HepG2 (cell line): ENCODE measurements at regions not wholly inside any gene's neighbourhood (a gene's known extent, or its start where the extent isn't known, plus 50 kb on each side); places are given as distances from the start of the nearest gene placed in this dataset.

Source experiments
- ATAC-seq: fragments of 200-7000 bp; cut with Tn5 transposase; 3 replicates; pipeline ENCODE4 v1.9.1; 2020; ENCODE audit warnings: mild to moderate bottlenecking, moderate library complexity
- BruUV-seq: library from RNA; stranded (reverse); fragments of 400-500 nt; replicated peaks from 2 replicates; lab custom pipeline; 2021; lab: Mats Ljungman, UMichigan
- CTCF ChIA-PET: fragments of 300-600 bp; formaldehyde crosslinking; extraction: SDS; loops from one replicate; lab custom pipeline; 2021; ENCODE audit warnings: low total read pairs, inconsistent platforms, low intra/inter-chr PET ratio; lab: Yijun Ruan, JAX
- POLR2A ChIA-PET: fragments of 350-600 bp; sonication (Branson Sonifier 250); formaldehyde crosslinking; loops from one replicate; lab custom pipeline; 2020; ENCODE audit warnings: antibody characterized with exemption, inconsistent platforms; lab: Yijun Ruan, JAX
- DNase-seq: peaks from one replicate; pipeline ENCODE4 v3.0.0-alpha.2; 2015; ENCODE audit warnings: low spot score
- FAIRE-seq: peaks from 3 replicates; lab custom pipeline; 2011; peaks lifted over from hg19 to GRCh38; lab: Jason Lieb, UNC
- H2AFZ ChIP-seq: one replicate; pipeline ENCODE4 v1.6.1; 2011; ENCODE audit warnings: low read length, inconsistent platforms
- H3K27ac ChIP-seq: fragments of 300-600 bp; 3 replicates; pipeline ENCODE4 v1.8.0; 2011; ENCODE audit warnings: mixed run types, mild to moderate bottlenecking, mixed read lengths, low read length, inconsistent platforms; ENCODE audit not compliant: insufficient read depth; ENCODE audit errors: extremely low read length
- H3K27me3 ChIP-seq, 2 experiments: fragments of 200-600 bp in 1 of 2; 2 replicates in 1 of 2; 3 replicates in 1 of 2; pipeline versions ENCODE4 v1.6.0 to v1.8.0; 2011; ENCODE audit warnings: low read length in 2 of 2, mild to moderate bottlenecking in 2 of 2, moderate library complexity in 2 of 2, inconsistent platforms in 1 of 2; ENCODE audit not compliant: insufficient read depth in 2 of 2, control insufficient read depth in 1 of 2
- H3K36me3 ChIP-seq, 2 experiments: fragments of 200-600 bp in 1 of 2; replicated peaks in 1 of 2; 2 replicates in 1 of 2; 3 replicates in 1 of 2; pipeline versions ENCODE4 v1.5.1 to v1.8.0; 2011; ENCODE audit warnings: low read length in 2 of 2, inconsistent platforms in 1 of 2; ENCODE audit not compliant: insufficient read depth in 2 of 2, control insufficient read depth in 1 of 2
- H3K4me1 ChIP-seq: 2 replicates; pipeline ENCODE4 v1.5.1; 2012; ENCODE audit warnings: low read length, inconsistent platforms; ENCODE audit not compliant: insufficient read depth
- H3K4me2 ChIP-seq: 2 replicates; pipeline ENCODE4 v1.6.0; 2011; ENCODE audit warnings: low read depth, low read length, inconsistent platforms
- H3K4me3 ChIP-seq, 3 experiments: fragments of 200-600 bp in 1 of 3; sonication (generic), shearing (Covaris generic) in 1 of 3; replicated peaks in 1 of 3; 2 replicates each; pipeline ENCODE4 v1.5.1; 2011 to 2016; ENCODE audit warnings: low read length in 3 of 3, inconsistent platforms in 2 of 3, low read depth in 2 of 3, mild to moderate bottlenecking in 2 of 3, control low read depth in 1 of 3, mixed read lengths in 1 of 3; ENCODE audit not compliant: insufficient read depth in 1 of 3
- H3K79me2 ChIP-seq: one replicate; pipeline ENCODE4 v1.6.1; 2011; ENCODE audit warnings: low read length, inconsistent platforms; ENCODE audit not compliant: insufficient read depth
- H3K9ac ChIP-seq: 2 replicates; pipeline ENCODE4 v1.6.0; 2011; ENCODE audit warnings: mild to moderate bottlenecking, low read depth, low read length, inconsistent platforms; ENCODE audit not compliant: insufficient read depth
- H3K9me3 ChIP-seq: 2 replicates; pipeline ENCODE4 v1.5.1; 2012; ENCODE audit warnings: mild to moderate bottlenecking, low read length
- H4K20me1 ChIP-seq: 2 replicates; pipeline ENCODE4 v1.6.0; 2011; ENCODE audit warnings: inconsistent platforms, mild to moderate bottlenecking, low read length, moderate library complexity; ENCODE audit not compliant: insufficient read depth
- ATM ChIP-seq: fragments of 450-650 bp; IDR thresholded peaks from 2 replicates; pipeline ENCODE4 v1.7.1; 2017; ENCODE audit warnings: mild to moderate bottlenecking, borderline replicate concordance
- FOXP1 ChIP-seq, 2 experiments: fragments of 450-650 bp in 1 of 2; IDR thresholded peaks; 2 replicates each; pipeline ENCODE4 v1.6.1; 2017 to 2018; ENCODE audit warnings: antibody characterized with exemption in 1 of 2
- ISX ChIP-seq: sonication (generic); formaldehyde crosslinking; conservative IDR thresholded peaks from 2 replicates; pipeline ENCODE4 v1.5.0; 2020; ENCODE audit warnings: missing genetic modification reagents
- POGZ ChIP-seq: sonication (generic); formaldehyde crosslinking; IDR thresholded peaks from 2 replicates; pipeline ENCODE4 v1.4.0; 2020; ENCODE audit warnings: mild to moderate bottlenecking, missing genetic modification reagents
- RNF219 ChIP-seq: sonication (generic); formaldehyde crosslinking; IDR thresholded peaks from 2 replicates; pipeline ENCODE4 v1.5.0; 2020; ENCODE audit warnings: mild to moderate bottlenecking, missing genetic modification reagents
- SIX1 ChIP-seq: sonication (generic); formaldehyde crosslinking; IDR thresholded peaks from 2 replicates; pipeline ENCODE4 v1.4.0; 2020; ENCODE audit warnings: missing genetic modification reagents, borderline replicate concordance
- ZBTB4 ChIP-seq: sonication (generic); formaldehyde crosslinking; IDR thresholded peaks from 2 replicates; pipeline ENCODE4 v1.4.0; 2020; ENCODE audit warnings: missing genetic modification reagents, mild to moderate bottlenecking, borderline replicate concordance
- ZNF160 ChIP-seq: sonication (generic); formaldehyde crosslinking; IDR thresholded peaks from 2 replicates; pipeline ENCODE4 v1.8.0; 2022; ENCODE audit warnings: mild to moderate bottlenecking, inconsistent platforms, missing genetic modification reagents
- ZNF225 ChIP-seq: sonication (generic); formaldehyde crosslinking; IDR thresholded peaks from 2 replicates; pipeline ENCODE4 v1.4.0; 2020; ENCODE audit warnings: mild to moderate bottlenecking, missing genetic modification reagents
- ZXDC ChIP-seq: sonication (generic); formaldehyde crosslinking; IDR thresholded peaks from 2 replicates; pipeline ENCODE4 v1.5.0; 2020; ENCODE audit warnings: mild to moderate bottlenecking, missing genetic modification reagents
- WGBS: methylation state at CpG from one replicate; pipeline ENCODE4 v1.1.6; 2017; ENCODE audit warnings: low lambda C conversion rate; 5-methylcytosine and 5-hydroxymethylcytosine counted together
- in situ Hi-C: cut with HindIII; loops from 2 replicates; pipeline ENCODE4 v1.10.0; 2017; ENCODE audit warnings: low pct_unique_long_range_greater_than_20kb; ENCODE audit not compliant: extremely low pct_ligation_motif_present
- intact Hi-C: fragments of 100-400 bp; cut with micrococcal nuclease; formaldehyde crosslinking; loops from one replicate; pipeline ENCODE4 v1.10.0; 2022; ENCODE audit not compliant: unreplicated experiment

GRCh38 chr7:13159467-13160184 lies 472.2 kb downstream of the ARL4A start:
- Histone ChIP-seq H4K20me1 (no peaks in the 10 kb centered on the region), H3K4me1 (no peaks in the 10 kb centered on the region), H3K27ac (no peak overlapping the region), H3K36me3 (no peaks in the 10 kb centered on the region), H3K79me2 (no peaks in the 10 kb centered on the region), H3K9ac (no peak overlapping the region), H3K4me3 (no peak overlapping the region), H3K4me2 (no peak overlapping the region), H2AFZ (no peak overlapping the region), H3K27me3 (no peaks in the 10 kb centered on the region; a peak in 1 of 5 replicates), H3K9me3 (no peaks in the 10 kb centered on the region)
- WGBS: 45% methylated on average over 2 of the region's 2 CpGs
- ChIA-PET CTCF (no interaction called here), POLR2A (no interaction called here)
- DNase-seq (no peak), ATAC-seq (no peak), FAIRE-seq (no peak)
- no peak for TF ChIP-seq POGZ (CRISPR knock-in tag)
- no peak for TF ChIP-seq ZNF225
- TF ChIP-seq ZXDC (CRISPR knock-in tag): no peak
- no peak for TF ChIP-seq SIX1 (CRISPR knock-in tag)
- BruUV-seq: no TSS peak
- intact Hi-C loops (no loop called here), in situ Hi-C loops (no loop called here)

GRCh38 chr7:13161125-13161524 lies 473.7 kb downstream of the ARL4A start:
- ChIA-PET POLR2A (no interaction called here), CTCF (no interaction called here)
- in situ Hi-C loops (no loop called here), intact Hi-C loops (loop anchor here (1.0 kb wide), 1 partner anchor 478 kb away; no protein-coding TSS in a partner anchor)
- ATAC-seq: no peak
- no peak overlapping the region for H3K27ac ChIP-seq
- no peaks in the 10 kb centered on the region for H3K9me3 ChIP-seq
- H4K20me1 ChIP-seq: no peaks in the 10 kb centered on the region
- FAIRE-seq: no peak
- DNase-seq: no peak
- H3K4me1 ChIP-seq: no peaks in the 10 kb centered on the region
- H3K27me3 ChIP-seq: no peaks in the 10 kb centered on the region; a peak in 1 of 5 replicates
- BruUV-seq: no TSS peak
- no peaks in the 10 kb centered on the region for H3K79me2 ChIP-seq
- H3K4me2 ChIP-seq: no peak overlapping the region
- no peak overlapping the region for H3K4me3 ChIP-seq
- no peaks in the 10 kb centered on the region for H3K36me3 ChIP-seq
- H2AFZ ChIP-seq: no peak overlapping the region
- no peak overlapping the region for H3K9ac ChIP-seq
- TF ChIP-seq ZBTB4 (CRISPR knock-in tag) (no peak), FOXP1 (IDR thresholded peaks at IDR 0.05) (no peak), FOXP1 (CRISPR knock-in tag; IDR thresholded peaks at IDR 0.05) (no peak), RNF219 (CRISPR knock-in tag) (no peak), ZNF160 (CRISPR knock-in tag) (no peak), ATM (no peak), ISX (CRISPR knock-in tag) (no peak)
